SW 1271 (cell line): ENCODE measurements at regions not wholly inside any gene's neighbourhood (a gene's known extent, or its start where the extent isn't known, plus 50 kb on each side); places are given as distances from the start of the nearest gene placed in this dataset.
"Not testable (repeated sequence)": the region's sequence is repeated elsewhere in the genome, so short reads cannot be mapped to it uniquely, and the experiment has no call there.

Experiments
- DNase-seq, 2 experiments: peaks; one replicate each; lab custom pipeline; 2025; lab: John Stamatoyannopoulos, UW

GRCh38 chr1:194816859-194817258 lies 1630.4 kb upstream of the B3GALT2 start:
- DNase-seq: no peak

- DNase-seq: no peak
Measured at GRCh38 chr1:194813096-194813495, 1626.7 kb upstream of the B3GALT2 start.

DNA sequence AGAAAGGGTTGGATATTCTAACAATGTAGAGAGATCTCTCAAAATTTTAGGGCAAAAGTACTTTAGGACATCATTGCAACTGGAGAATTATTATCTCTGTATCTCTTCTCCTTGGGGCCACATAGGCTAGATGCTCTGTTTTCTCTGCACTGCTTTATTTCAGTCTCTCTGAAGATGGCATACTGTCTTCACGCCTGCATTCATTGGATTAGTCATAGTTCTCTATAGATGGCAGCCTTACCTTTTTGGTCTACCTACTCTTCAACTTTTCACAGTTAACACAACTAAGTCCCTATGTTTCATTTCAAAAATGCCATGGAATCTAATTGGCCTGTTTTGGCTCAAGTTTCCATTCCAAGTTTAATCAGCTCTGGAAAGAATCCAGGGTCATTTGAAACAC lies 1623.3 kb upstream of the B3GALT2 start:
- no peak for DNase-seq

GRCh38 chr1:194809215-194809614 lies 1622.8 kb upstream of the B3GALT2 start:
- DNase-seq: no peak

DNA sequence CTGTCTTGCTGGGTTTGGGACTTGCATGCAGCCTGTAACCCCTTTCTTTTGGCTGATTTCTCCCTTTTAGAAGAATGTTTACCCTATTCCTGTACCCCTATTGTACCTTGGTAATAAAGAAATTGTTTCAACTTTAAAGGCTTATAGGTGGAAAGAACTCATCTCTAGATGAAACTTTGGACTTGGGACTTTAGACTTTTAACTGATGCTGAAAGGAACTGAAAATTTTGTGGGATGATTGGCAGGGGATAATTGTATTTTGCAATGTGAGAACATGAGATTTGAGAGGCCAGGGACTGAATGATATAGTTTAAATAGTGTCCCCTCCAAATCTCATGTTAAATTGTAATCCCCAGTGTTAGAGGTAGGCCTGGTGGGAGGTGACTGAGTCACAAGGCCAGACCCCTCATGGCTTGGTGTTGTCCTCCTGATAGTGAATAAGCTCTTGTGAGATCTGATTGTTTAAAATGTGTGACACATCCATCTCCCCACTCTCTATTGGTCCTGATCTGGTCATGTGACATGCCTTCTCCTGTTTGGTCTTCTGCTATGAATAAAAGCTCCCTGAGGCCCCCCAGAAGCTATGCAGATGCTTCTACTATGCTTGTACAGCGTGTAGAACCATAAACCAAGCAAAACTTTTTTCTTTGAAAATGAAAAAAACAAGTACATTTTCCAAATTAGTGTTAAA lies 1621.3 kb upstream of the B3GALT2 start:
- DNase-seq: no peak

- DNase-seq: no peak
Measured at GRCh38 chr1:194802572-194802971, 1616.2 kb upstream of the B3GALT2 start.

GRCh38 chr1:194795917-194796593 lies 1609.6 kb upstream of the B3GALT2 start:
- DNase-seq: no peak

DNA sequence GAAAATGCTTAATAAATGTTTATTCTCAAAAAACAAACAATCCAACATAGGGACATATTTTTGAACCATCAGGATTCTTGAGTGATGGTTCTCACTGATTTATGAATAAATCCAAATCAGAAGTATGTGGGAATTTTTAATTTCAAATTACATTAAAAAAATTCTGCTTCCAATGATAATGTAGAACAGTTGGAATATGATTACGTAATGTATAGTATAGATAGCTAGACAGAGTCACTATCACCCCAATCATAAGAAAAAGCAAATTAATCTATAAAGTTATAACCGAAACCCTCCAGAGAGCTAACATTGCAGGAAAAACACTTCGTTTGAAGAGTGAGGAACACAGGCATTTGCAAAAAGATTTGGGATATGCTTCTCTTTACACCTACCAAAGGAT lies 1600.6 kb upstream of the B3GALT2 start:
- no peak for DNase-seq

GRCh38 chr1:194786027-194786426 lies 1599.6 kb upstream of the B3GALT2 start:
- no peak for DNase-seq

- no peak for DNase-seq
Measured at GRCh38 chr1:194776657-194777056, 1590.2 kb upstream of the B3GALT2 start.

GRCh38 chr1:194774535-194774934 lies 1588.1 kb upstream of the B3GALT2 start:
- DNase-seq: no peak

- DNase-seq: no peak
Measured at GRCh38 chr1:194755241-194755994, 1569.0 kb upstream of the B3GALT2 start.

DNA sequence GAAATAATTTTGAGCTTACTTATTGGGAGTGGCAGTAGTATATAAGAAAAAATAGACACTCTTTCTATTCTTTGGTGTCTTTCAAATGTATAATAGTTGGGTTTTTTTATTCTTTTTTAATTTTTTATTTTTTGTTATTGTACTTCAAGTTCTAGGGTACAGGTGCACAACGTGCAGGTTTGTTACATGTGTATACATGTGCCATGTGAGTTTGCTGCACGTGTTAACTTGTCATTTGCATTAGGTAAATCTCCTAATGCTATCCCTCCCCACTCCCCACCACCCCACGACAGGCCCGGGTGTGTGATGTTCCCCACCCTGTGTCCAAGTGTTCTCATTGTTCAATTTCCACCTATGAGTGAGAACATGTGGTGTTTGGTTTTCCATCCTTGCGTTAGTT lies 1552.4 kb upstream of the B3GALT2 start:
- DNase-seq: not testable (repeated sequence)

DNA sequence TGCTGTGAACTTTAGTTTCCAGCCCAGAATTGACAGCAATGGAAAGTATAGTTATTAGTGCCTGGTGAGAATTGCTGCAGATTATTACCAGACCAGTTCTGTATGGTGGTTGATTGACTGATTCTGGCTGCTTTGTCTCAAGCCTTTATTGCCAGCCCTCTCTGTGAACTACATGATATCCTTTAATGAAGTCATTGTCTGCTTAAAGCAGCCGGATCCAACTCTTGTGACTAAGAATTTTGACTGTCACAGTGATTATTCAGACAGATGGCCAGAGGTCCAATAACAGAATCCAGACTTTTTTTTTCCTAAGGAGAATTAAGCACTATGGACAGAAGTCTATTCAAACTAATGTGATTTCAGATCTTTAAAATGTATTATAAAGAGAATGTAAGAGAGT lies 1548.6 kb upstream of the B3GALT2 start:
- no peak for DNase-seq

DNA sequence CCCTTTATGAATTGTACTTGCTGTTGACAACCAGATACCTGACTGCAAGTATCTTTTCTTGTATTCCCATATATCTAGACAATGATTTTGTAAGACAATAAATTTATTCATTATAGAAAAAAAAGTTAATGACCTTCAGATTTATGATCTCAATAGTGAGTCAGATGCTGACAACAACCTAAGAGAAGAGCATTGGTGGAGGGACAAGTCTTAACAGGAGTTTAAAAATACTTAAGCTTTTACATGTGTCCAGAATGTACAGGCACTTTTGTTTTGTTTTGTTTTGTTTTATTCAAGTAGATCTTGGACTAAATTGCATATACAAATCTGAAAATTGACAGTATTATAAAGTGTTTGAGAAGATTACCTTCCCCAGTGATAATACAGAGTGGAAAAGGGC lies 1544.6 kb upstream of the B3GALT2 start:
- DNase-seq: no peak

DNA sequence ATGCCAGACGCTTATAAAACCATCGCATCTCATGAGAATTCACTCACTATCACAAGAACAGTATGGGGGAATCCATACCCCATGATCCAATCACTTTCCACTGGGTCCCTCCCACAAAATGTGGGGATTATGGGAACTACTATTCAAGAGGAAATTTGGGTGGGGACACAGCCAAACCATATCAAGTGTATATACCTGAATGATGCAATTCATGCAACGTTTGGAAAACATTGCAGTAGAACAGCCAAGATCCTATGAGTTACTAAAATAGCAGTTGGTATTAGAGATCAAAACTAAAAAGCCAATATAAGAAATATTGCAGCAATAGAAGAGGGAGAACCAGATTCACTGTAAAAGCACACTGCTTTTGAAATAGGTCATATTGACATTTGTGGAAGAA lies 1543.9 kb upstream of the B3GALT2 start:
- no peak for DNase-seq

DNA sequence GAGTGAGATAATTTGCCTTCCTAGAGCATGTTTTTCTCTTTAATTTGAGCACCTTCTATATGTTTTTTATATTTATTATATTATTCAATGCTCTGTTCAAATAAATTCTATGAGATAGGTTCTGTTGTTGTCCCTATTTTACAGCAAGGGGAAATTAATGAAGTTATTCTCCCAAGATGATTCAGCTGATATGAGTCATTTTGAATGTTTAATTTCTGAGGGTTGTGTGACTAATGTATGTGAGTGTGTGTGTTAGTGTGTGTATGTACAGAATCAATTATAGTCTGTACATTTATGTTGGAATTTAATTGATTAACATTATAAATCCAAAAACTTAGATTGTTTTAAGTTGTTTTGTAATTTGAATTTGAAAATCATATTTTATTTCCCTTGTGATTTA lies 1536.7 kb upstream of the B3GALT2 start:
- DNase-seq: no peak

GRCh38 chr1:194717941-194718340 lies 1531.5 kb upstream of the B3GALT2 start:
- DNase-seq: no peak

- no peak for DNase-seq
Measured at GRCh38 chr1:194717334-194717733, 1530.9 kb upstream of the B3GALT2 start.

DNA sequence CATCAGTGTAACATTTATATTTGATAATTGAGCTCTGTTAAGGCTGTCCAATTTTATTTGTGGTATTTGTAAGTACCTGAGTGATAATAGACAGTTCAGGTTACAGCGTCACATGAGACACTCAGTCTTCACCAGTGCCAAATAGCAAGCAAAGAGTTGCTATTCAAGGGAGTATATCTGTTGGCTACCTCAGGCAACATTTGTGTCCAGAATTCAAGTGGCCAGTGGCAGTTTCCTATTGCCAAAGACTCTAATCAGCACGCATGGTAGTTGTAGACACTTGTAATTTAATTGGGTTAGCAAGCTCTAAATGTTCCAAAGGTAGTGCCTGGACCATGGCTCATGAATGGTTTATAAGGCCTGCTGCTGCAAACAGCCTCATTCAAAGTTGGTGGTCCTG lies 1524.3 kb upstream of the B3GALT2 start:
- no peak for DNase-seq

GRCh38 chr1:194709439-194709838 lies 1523.0 kb upstream of the B3GALT2 start:
- no peak for DNase-seq

DNA sequence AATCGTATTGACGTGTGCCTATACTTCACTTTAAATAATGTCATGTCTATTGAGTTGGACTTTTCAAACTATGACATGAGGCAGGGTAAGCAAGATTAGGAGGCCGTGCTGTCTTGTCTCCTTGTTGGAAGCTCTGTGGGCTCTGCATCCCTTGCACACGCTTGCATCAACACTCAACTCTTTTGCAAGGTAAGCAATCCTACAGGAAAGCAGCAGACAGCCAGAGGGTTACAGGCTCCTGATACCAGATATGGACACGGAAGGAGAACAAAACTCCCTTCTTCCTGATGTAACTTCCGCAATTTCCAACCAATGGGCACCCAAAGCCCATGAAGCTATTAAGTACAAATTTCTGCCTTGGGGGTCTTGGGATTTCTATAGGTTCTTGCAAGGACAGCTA lies 1520.7 kb upstream of the B3GALT2 start:
- DNase-seq: no peak
